ENCODE measurements at regions not wholly inside any gene's neighbourhood (a gene's known extent, or its start where the extent isn't known, plus 50 kb on each side); places are given as distances from the start of the nearest gene placed in this dataset.

DNA sequence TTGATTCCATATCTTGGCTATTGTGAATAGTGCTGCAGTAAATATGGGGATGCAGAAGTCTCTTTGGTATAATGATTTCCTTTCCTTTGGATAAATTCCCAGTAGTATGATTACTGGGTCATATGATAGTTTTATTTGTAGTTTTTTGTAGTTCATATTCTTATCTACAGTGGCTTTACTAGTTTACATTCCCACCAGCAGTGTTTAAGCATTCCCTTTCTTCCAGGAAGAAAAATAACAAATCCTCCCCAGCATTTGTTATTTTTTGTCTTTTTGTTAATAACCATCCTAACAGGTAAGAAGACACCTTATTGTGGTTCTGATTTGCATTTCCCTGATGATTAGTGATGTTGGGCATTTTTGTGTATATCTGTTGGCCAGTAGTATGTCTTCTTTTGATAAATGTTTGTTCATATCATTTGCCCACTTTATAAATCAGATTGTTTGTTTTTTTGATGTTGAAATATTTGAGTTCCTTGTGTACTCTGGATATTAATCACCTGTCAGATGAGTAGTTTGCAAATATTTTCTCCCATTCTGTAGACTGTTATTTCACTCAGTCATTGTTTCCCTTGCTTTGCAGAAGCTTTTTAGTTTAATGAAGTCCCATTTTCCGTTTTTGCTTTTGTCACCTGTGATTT, 163.3 kb upstream of the THRB start:
- BruUV-seq (replicated peaks), result no TSS peak

More for the DNA sequence above, 163.3 kb upstream of the THRB start:
- Histone ChIP-seq H4K91ac (ENCODE audit: insufficient read depth, low read depth, low read length) (no peak overlapping the region), H3K27me3 (ENCODE audit: control insufficient read depth, insufficient read depth, low read length) (no peaks in the 10 kb centered on the region), H4K20me1 (ENCODE audit: insufficient read depth, low read length) (no peaks in the 10 kb centered on the region), H3K36me3 (ENCODE audit: control insufficient read depth, insufficient read depth, low read length) (no peaks in the 10 kb centered on the region), H3K79me1 (ENCODE audit: low read depth in 1 of 2, low read length in 2 of 2) (no peaks in the 10 kb centered on the region), H3K23ac (ENCODE audit: low read depth, low read length) (no peak overlapping the region), H2BK120ac (ENCODE audit: low read depth, low read length) (no peak overlapping the region), H3K18ac (ENCODE audit: low read depth, low read length) (no peak overlapping the region), H4K5ac (ENCODE audit: low read depth, low read length) (no peak overlapping the region), H3K4me2 (ENCODE audit: low read depth, low read length) (no peak overlapping the region), H2AFZ (replicated peaks; ENCODE audit: low read length, poor library complexity) (no peak overlapping the region), H2AK5ac (ENCODE audit: low read depth, low read length) (no peak overlapping the region), H3K27ac (ENCODE audit: insufficient read depth, low read length) (no peak overlapping the region), H3K4me3 (ENCODE audit: insufficient read depth, low read depth, low read length) (no peak overlapping the region), H3K9me1 (ENCODE audit: insufficient read depth, low read length) (no peaks in the 10 kb centered on the region), H3K14ac (replicated peaks; ENCODE audit: low read depth, low read length) (no peak overlapping the region), H2BK5ac (ENCODE audit: low read depth, low read length, poor library complexity, severe bottlenecking) (no peak overlapping the region), H3K4ac (ENCODE audit: low read depth, low read length) (no peak overlapping the region), H2AK9ac (replicated peaks; ENCODE audit: low read depth, low read length, poor library complexity) (no peak overlapping the region), H3K4me1 (ENCODE audit: control insufficient read depth, insufficient read depth, low read length) (no peaks in the 10 kb centered on the region), H2BK15ac (ENCODE audit: low read depth, low read length) (no peak overlapping the region), H2BK20ac (ENCODE audit: low read depth, low read length) (no peak overlapping the region), H3K9ac (ENCODE audit: low read depth, low read length) (no peak overlapping the region), H3K9me3 (ENCODE audit: control insufficient read depth, insufficient read depth, low read length) (no peaks in the 10 kb centered on the region), H3K56ac (ENCODE audit: extremely low read depth, insufficient read depth, low read length) (no peak overlapping the region), H4K8ac (ENCODE audit: low read depth in 2 of 2, low read length in 2 of 2) (no peak overlapping the region)
- POLR2A ChIA-PET (ENCODE audit: unreplicated experiment), result no interaction called here
- CTCF ChIA-PET, result no interaction called here
- DNase-seq, result no peak
- in situ Hi-C loops (cut with MboI; ENCODE audit: low sequenced_read_pairs) (no loop called here), intact Hi-C loops (cut with micrococcal nuclease) (no loop called here), dilution Hi-C loops (cut with HindIII; ENCODE audit: low sequenced_read_pairs, unreplicated experiment) (no loop called here)
- ATAC-seq (ENCODE audit: low read depth), result no peak
- no peak for TF ChIP-seq FOS (IDR thresholded peaks at IDR 0.05; ENCODE audit: low read depth, low read length)
- TF ChIP-seq, protein P1, sequence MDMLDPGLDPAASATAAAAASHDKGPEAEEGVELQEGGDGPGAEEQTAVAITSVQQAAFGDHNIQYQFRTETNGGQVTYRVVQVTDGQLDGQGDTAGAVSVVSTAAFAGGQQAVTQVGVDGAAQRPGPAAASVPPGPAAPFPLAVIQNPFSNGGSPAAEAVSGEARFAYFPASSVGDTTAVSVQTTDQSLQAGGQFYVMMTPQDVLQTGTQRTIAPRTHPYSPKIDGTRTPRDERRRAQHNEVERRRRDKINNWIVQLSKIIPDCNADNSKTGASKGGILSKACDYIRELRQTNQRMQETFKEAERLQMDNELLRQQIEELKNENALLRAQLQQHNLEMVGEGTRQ (IDR thresholded peaks at IDR 0.05; ENCODE audit: low read depth, low read length), result no peak
- TF ChIP-seq RAD21 (IDR thresholded peaks at IDR 0.05; ENCODE audit: low read length), result no peak
- no peak for TF ChIP-seq MAFK (IDR thresholded peaks at IDR 0.05; ENCODE audit: low read depth, low read length)
- TF ChIP-seq CEBPB (IDR thresholded peaks at IDR 0.05; ENCODE audit: low read depth, low read length), result no peak
- no peak for TF ChIP-seq RCOR1 (IDR thresholded peaks at IDR 0.05; ENCODE audit: insufficient replicate concordance, low read length)
- WGBS, 2 experiments (ENCODE audit: extremely low coverage in 2 of 2, insufficient read length in 1 of 2), result no CpG with 5 or more reads among the region's 1 CpG
